CD4-positive, alpha-beta T cell treated with Interleukin-4 for 4 hours (primary cell): ENCODE measurements at regions not wholly inside any gene's neighbourhood (a gene's known extent, or its start where the extent isn't known, plus 50 kb on each side); places are given as distances from the start of the nearest gene placed in this dataset.
"Not testable (repeated sequence)": the region's sequence is repeated elsewhere in the genome, so short reads cannot be mapped to it uniquely, and the experiment has no call there.

Experiments used
- DNase-seq: peaks from one replicate; pipeline ENCODE4 v3.0.0-alpha.2; 2020

DNA sequence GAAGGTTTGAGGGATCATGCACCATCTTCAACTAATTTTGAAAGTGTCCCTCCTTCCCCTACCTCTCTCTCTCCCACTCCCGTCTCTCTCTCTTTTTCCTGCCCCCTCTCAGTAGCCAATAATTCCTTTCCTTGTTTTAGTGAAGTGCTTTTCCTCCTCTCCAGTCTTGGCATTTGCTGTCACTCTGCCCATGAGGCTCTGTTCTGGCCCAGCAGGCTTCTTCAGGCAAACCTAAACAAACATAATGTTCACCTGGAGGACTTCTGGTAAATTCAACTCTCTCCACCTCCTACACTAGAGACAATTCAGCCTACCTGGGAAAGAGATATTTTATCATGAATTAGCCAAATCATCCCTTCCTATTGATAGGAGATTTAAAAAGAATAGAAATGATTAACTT, 86.6 kb upstream of the ADRA1D start:
- no peak for DNase-seq

DNA sequence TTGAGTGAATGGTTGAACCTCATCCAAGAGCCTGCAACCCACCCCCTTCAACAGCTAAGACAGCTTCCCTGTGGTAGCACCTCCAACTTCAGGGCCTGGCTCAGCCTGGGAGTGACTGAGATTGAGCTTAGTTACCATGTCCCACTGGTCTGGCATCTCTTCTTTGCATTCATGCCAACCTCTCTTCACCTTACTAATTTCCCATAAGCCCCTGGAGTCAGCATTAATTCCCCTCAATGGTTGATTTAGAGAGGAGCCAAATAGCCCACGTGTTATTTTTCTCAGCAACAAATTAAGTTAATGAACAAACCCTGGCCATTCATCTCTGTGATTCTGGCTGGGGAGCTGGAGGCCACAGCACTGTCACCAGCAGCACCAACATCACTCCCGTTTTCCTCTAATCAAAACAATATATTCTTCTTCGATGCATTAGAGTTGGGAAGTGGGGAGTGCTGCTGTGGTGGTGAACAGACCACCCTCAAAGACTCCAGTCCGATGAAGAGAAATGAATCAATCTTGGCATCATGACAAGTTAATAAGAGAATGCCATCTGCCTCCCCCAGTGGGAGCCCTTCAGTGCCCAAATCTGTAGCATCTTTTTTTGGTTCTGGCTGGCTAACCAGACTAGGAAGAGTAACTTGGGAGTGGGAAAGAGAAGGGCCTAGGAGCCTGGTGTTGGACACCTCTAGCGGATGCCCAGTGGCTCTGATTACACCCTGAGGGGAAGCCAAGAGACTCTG, 83.2 kb upstream of the ADRA1D start:
- no peak for DNase-seq

DNA sequence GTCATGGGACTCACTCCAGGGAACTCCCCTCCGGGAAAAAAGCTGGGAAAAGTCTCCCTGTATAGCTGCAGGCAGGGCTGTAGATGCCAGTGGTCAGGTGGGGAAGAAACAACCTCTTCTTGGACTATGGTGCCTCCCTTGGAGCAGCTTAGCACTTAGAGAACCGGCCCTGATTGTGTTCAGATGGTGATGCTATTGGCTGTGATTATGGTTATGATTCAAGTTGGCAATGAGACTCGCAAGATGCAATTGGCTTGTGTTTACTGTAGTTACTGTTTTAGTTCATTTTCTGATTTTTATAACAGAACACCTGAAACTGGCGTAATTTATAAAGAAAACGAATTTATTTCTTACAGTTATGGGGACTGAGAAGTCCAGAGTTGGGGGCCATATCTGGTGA, 80.9 kb upstream of the ADRA1D start:
- no peak for DNase-seq

DNA sequence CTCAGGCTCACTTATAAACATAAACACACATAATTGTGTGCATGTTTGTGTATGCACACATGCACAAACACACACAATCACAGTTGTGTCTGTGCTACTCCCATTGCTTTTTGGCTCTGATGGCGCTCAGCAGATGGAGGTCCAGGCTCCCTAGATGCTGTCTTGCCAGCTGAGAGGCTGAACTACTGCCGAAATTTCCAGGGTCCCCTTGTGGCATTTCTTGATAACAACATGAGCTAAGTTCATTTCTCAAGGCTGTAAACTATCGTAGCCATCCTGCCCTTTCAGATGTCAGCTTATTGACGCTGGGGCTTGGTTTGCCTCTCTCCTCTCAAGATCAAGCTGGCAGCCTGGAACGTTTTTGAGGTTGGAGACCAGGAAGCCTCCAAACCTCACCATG, 80.1 kb upstream of the ADRA1D start:
- DNase-seq: no peak

DNA sequence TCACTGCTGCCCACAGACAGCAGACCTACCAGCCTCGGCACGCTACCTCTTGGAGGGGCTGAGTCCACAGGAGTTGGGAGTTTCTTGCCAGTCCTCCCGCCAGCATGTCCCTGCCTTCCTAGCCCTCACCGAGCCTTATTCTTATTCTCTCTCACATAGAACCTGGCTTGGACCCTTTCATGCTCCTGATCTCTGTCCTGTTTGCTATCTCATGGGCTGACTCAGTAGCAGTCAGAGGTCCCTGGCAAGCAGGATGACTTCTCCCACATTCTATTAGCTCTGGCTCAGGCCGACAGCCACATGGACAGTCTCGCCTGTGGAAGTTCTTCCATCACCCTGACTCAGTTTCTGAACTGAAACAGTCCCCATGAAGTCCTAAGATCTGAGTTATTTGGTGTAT, 79.5 kb upstream of the ADRA1D start:
- DNase-seq: no peak

DNA sequence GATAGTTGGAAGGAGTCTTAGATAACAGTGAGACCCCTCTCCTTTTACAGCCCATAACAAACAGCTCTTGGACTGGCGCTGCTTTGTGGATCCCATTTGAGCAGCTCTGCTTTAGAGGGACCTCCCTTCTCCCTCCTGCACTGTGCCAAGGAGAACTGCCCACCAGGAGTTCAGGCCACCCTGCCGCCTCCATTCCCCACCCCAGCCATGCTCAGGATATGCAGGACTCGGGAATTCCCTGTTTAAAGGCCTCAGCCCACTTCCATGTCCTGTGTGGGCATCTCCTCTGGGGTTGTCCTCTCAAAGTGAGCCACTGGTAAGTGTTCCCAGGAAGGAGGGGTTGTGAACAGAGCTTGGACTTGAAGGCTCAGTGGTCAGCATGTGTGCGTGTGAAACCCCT, 78.9 kb upstream of the ADRA1D start:
- DNase-seq: no peak

DNA sequence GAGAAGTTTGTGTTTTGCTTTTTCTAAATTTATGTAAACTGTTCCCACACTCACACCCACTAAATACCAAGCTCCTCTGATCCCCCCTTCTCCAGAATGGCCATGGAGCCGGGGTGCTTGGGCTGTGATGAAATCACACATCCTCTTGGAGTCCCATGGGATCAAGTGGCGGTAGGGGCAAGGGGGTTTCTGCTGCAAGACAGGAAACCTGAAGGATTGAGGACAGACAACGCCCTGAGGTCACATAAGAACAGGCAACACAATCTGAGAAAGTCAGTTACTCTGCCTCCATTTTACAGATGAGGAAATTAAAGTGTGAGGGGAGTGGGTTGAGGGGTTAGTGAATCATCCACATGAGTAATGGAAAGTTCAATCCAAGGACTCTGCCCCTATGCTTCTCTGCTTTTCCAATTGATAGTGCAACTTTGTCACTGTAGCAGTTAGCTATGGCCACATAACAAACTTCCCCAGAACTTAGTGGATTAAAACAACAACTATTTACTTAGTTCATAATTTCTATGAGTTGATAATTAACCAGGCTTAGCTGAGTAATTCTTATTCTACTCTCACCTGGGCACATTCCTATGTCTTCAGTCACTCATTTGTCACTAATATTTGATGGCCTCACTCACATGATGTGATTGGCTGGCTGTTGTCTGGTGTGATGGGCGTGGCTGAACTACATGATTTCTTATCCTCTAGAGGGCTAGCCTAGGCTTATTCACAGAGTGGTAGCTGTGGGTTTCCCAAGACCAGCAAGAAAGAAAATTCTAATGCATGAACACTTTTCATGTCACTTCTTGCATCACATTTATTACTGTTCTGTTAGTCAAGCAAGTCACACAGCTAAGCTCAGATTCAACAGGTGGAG, 77.3 kb upstream of the ADRA1D start:
- no peak for DNase-seq

DNA sequence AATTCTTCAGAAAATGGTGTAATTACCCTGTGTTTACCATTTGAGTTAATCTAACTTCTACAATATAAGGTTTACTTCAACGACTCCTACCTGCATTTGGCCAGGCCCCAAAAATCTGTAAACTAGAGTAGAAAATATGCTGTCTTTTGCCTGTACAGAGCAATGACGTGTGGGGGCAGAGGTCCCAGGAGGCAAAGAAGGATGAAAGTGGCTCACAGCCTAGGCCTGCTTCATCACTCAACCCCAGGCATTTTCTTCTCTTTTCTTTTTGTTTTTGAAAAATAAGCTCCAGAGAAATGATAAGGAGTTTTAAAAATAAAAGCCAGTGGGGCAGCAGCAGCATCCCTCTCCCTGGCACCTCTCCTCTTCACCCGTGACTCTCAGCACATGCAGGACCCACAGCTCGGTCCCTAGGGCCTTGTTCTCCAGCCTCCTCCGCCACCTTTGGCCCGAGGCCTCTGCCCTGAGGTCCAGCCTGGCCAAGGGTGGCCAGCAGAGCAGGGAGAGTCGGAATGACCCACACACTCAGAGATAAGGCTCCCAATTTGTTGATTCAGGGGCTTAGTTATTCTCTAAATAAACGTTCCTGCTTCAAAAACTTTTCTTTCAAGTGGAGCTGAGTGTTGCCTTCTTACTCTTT, 76.6 kb upstream of the ADRA1D start:
- DNase-seq: no peak

DNA sequence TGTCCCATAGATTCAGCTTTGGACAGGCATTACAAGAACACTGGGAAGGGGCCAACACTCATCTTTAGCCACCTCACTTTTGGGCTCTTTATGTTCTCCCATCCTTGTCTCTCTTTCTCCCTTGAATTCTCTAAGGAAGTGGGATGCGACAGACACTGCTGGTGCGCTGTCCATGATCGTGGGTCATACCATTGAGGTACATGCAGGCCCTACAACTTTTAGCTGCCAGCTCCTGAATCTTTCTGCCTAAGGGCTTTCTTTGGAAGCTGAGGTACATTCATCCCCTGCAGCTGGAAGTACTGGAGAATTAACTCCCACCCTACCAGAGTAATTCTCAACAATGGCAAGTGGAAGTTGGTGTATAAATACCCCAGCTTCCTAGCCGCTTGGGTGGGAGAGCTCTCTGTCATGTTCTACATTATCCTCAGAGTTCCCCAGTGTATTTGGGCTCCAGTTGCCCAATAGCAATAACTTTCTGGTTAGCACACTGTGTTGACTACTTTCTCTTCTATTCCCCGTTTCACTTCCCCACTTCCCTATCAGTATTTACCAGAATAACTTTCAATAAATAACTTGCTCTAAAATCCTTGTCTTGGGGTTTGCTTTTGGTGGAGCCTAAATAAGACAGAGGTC, 75.6 kb upstream of the ADRA1D start:
- DNase-seq: no peak

DNA sequence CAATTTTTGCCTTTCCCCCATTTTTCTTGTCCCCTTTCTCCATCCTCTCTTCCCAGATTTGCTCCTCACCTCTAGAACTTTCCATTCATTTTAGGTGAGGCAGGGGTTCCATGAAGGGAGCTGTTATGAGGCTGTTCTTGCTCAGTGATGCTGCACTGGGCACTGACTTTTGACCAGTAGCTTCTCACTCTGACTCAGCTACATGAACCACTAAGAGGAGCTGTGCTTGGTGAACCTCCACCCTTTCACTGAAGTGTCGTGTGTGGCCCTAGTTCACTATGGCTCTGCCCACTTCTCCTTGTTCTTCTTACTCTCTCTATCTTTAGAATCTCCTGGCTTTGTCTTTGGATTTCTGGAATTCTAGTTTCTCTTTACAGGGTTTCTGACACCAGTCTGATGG, 73.4 kb upstream of the ADRA1D start:
- DNase-seq: no peak

DNA sequence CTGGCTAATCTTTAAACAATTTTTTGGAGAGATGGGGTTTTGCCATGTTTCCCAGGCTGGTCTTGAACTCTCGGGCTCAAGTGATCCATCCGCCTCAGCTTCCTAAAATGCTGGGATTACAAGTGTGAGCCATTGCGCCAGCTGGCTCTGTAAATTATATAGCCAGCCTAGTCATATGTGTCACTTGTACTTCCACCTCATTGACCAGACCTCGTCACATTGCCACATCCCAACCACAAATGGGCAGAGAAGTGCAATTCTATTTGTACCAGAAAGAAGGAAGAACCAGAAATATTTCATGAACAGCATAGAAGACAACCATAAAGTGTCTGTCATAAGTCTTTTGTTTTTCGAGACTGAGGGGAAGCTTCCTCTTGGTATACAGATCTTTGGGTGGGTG, 71.2 kb upstream of the ADRA1D start:
- peak; percentile 2 for DNase-seq

DNA sequence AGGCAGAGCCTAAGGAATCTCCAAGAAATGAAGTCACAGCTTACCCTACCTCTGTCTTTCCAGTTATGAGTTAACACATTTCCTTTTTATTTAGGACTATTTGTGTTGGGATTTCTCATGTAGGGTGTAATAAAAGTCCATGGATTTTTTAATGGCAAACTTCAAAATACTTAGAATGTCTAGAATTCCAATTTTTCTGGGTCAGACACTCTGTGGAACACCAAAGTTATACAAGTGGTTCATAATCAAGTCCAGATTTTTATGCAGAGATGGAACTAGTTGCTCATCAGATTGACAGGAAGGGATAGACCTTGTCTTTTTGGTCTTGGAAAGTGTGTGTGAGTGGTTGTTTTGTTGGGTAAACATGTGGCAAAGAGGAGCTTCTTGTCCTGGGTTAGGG, 69.8 kb upstream of the ADRA1D start:
- DNase-seq: no peak

DNA sequence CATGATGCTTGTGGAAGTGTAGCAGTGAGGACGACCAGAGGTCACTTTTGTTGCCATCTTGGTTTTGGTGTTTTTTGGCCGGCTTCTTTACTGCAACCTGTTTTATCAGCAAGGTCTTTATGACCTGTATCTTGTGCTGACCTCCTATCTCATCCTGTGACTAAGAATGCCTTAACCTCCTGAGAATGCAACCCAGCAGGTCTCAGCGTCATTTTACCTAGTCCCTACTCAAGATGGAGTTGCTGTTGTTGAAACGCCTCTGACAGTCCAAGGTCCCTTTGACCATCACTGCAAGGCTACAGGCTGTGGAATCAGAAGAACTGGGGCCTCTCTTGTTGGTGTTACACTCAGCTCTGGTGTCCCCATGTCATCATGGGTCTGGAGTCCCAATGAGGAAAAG, 61.5 kb upstream of the ADRA1D start:
- DNase-seq: not testable (repeated sequence)

DNA sequence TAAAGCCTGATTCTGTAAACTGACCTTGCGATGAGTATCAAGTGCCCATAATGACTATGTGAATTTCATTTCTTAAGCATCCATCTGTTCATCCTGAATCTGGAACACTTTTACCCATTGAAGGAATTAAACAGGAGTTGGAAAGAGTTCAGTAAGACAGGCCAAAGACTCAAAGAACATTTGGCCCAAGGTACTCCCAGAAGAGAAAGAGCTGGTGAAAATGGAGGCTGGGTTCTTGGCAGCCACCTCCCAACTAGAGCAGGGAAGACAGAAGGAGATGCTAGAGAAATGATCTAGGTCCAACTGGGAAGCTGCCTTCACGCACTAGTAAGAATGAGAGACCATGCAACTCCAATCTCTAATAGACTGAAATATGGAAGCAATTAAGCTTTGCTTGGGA, 57.1 kb upstream of the ADRA1D start:
- DNase-seq: no peak

DNA sequence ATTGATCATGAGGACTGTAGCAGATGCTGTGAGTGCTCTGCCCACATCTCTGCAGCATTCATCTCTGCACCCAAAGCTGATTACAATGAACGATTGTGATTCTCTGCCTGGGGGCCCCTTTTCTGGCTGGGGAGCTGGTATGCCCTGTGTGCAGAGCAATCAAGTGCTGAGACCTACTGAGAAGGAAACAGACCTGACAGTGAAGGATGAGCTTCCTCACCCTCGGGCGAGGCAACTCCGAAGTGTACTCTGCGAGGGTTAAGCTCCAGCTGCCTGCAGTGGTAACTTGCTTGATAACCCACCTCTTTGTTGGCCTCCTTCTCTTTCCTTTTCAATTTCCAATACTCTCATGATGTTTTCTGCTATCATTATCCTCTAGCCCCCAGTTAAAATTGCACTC, 56.0 kb upstream of the ADRA1D start:
- no peak for DNase-seq

DNA sequence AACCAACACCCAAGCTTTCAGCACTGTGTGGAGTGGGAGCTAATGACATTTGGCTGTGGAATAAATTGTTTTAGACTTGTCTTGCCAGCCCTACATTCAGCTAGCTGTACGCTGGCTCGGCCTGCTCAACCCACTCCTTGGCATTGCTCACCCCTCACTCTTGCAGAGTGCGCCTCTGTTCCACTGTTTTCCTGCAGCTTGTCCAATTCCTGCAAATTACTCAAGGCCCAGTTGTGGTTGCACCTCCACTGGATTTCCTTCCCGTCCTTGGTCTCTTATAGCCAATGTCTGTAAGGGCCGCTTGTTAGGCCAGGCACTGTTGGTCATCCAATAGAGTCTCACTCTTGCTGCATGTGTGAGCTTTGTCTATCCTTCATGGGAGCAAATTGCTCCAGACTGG, 55.5 kb upstream of the ADRA1D start:
- no peak for DNase-seq

DNA sequence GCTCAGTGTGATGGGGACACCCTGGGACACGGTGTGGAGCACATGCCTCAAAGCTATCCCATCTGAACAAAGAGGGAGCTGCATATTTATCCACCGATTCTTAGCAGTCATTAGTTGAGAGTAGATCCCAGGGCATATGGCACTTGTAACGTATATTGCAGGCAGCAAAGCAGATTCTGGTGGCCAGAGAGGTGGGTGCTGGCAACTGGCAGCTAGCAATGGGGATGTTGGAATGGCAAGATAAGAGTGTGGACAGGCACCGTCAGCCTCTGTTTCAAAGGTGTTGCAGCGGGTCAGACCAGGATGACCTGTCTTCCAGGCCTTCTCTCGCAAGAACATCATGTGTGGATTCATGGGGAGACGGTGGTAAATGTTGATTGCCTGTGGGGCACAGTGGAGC, 54.0 kb upstream of the ADRA1D start:
- DNase-seq: no peak

DNA sequence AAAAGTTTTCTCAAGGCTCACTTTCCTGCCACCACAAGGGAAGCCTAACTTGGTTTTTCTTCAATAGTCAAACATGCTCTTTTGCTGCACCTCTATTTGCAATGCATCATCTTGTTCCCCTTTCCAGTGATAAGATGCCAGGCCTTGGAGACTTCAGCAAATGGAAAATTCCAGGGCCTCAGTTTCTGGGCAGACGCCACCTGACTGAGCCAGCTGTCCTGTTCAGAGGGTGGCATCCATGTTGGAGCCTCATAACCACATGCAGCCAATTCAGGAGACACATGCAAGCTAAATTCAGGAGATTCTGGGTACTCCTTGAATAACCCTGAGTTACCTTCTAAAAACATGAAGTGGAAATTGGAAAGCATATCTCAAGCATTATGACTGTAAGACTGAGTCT, 51.8 kb upstream of the ADRA1D start:
- no peak for DNase-seq

DNA sequence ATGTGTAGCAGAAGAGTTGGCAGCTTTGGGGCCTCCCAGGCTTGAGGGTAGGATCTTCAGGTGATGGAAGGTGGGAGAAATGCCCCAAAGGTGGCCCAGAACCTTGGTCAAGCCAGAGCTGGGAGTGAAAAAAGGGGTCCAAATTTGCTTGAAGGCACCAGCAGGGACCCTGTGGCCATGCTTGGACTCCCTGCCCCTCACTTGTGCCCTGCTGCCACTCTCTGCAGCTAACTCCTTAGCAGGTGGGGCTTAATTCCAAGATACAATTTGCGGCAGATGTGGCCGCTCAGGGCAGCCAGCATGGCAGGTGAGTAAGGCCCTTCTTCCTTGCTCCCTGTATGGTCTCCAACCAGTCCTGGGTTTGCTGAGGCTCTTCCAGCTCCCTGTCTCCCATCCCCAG, 51.3 kb upstream of the ADRA1D start:
- no peak for DNase-seq

DNA sequence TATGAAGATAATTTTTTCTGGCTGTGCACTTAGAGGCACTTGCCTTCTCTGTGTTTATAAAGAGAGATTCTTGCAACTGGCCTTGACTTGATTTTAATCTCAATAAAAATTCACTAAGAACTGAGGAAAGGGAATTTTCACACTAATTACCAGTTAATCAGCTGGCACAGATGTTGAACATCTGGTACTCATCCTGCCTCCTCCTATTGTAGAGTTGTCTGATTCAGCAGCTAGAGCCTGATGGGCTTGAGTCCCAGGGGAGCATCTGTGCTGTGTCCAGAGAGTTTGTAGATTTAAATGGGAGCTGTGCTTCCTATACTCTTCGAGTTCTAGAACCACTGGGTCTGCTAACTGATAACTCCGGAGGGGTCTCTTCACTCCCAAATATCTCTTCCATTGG, 50.7 kb upstream of the ADRA1D start:
- no peak for DNase-seq

DNA sequence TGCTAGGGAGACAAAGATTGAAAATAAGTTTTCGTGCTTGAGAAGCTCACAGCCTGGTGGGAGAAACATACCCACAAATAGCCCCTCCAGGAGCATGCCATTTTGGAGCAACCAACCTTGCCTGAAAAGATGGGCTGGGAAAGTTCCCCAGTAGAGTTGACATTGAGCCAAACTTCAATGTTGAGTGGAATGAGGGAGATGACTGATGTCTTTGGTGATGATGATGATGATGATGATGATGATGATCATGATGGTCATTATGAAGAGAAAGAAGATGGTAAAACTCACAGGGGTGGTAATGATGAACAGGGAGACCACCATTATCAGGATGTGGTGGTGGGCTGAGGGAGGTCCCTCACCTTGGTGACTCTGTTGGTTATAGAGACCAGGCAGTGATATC, 50.1 kb upstream of the ADRA1D start:
- no peak for DNase-seq
